ENCODE measurements at regions not wholly inside any gene's neighbourhood (a gene's known extent, or its start where the extent isn't known, plus 50 kb on each side); places are given as distances from the start of the nearest gene placed in this dataset.

DNA sequence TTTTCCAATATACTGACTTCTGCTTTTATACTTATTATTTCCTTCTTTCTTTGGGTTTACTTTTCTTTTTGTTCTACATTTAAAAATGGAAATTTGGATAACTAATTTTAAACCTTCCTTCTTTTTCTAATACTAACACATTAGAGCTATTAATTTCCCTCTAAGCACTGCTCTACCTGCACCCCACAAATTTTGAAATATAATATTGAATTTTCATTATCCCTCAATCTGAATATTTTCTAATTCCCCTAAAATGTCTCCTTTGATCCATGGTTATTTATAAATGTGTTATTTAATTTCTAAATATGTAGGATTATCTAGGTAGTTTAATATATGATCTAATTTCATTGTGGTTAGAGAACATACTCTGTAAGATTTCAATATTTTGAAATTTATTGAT is 63.4 kb upstream of the LGALSL start:
- no peak for TF ChIP-seq TAF1 (IDR thresholded peaks at IDR 0.05; ENCODE audit: borderline replicate concordance, insufficient read depth, low read length)
- no peak for TF ChIP-seq POLR2AphosphoS5 (IDR thresholded peaks at IDR 0.05; ENCODE audit: low read depth, low read length)
- no peak for TF ChIP-seq SIN3A (IDR thresholded peaks at IDR 0.05; ENCODE audit: borderline replicate concordance, insufficient read depth, low read length)
- no peak for TF ChIP-seq FOXP2 (optimal IDR thresholded peaks at IDR 0.05; ENCODE audit: borderline replicate concordance, extremely low read depth, extremely low read length, insufficient read depth)
- TF ChIP-seq REST (IDR thresholded peaks at IDR 0.05; ENCODE audit: insufficient read depth in 1 of 2, low read depth in 2 of 2, low read length in 2 of 2): no peak

DNA sequence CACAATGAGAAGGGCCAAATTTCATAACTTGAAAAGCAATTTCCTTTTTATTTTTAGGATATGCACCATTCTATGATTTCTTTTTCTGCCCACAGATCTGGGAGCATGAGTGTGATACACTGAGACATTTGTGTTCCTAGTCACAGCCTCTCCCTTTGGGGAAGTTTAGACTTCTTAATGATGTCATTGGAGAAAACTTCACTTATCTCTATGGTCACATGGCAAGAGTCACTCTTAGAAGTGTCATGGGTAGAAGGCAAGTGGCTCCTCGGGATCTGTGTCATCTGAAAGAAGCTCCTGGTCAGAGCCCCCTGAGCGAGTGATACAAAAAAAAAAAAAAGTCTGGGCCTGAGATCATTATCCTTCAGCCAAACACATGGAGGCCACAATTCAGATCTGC is 62.5 kb upstream of the LGALSL start:
- TF ChIP-seq POLR2AphosphoS5 (IDR thresholded peaks at IDR 0.05; ENCODE audit: low read depth, low read length) (no peak), TAF1 (IDR thresholded peaks at IDR 0.05; ENCODE audit: borderline replicate concordance, insufficient read depth, low read length) (no peak), FOXP2 (optimal IDR thresholded peaks at IDR 0.05; ENCODE audit: borderline replicate concordance, extremely low read depth, extremely low read length, insufficient read depth) (no peak), REST (IDR thresholded peaks at IDR 0.05; ENCODE audit: insufficient read depth in 1 of 2, low read depth in 2 of 2, low read length in 2 of 2) (no peak), SIN3A (IDR thresholded peaks at IDR 0.05; ENCODE audit: borderline replicate concordance, insufficient read depth, low read length) (no peak)

DNA sequence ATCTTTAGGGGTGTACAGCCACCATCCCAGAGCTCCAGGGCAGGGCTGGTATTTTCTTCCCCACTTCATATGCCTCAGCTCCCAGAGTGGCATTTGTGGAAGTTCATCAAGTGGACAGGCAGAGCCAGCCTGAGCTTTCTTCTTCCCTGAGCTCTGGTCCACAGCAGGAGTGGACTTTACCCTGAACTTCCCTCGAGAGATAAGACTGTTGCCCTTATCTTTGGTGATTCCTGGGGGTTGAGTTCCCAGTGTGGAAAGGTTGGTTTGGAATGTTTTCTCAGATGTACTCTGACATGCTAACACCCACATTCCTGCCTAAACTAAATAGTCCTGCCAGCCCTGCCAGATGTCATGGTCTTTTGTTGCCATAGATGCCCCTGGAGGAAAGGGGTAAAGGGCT is 62.0 kb upstream of the LGALSL start:
- no peak for TF ChIP-seq REST (IDR thresholded peaks at IDR 0.05; ENCODE audit: insufficient read depth in 1 of 2, low read depth in 2 of 2, low read length in 2 of 2)
- no peak for TF ChIP-seq FOXP2 (optimal IDR thresholded peaks at IDR 0.05; ENCODE audit: borderline replicate concordance, extremely low read depth, extremely low read length, insufficient read depth)
- no peak for TF ChIP-seq SIN3A (IDR thresholded peaks at IDR 0.05; ENCODE audit: borderline replicate concordance, insufficient read depth, low read length)
- TF ChIP-seq POLR2AphosphoS5 (IDR thresholded peaks at IDR 0.05; ENCODE audit: low read depth, low read length): no peak
- TF ChIP-seq TAF1 (IDR thresholded peaks at IDR 0.05; ENCODE audit: borderline replicate concordance, insufficient read depth, low read length): no peak

- TF ChIP-seq SIN3A (IDR thresholded peaks at IDR 0.05; ENCODE audit: borderline replicate concordance, insufficient read depth, low read length) (no peak), POLR2AphosphoS5 (IDR thresholded peaks at IDR 0.05; ENCODE audit: low read depth, low read length) (no peak), REST (IDR thresholded peaks at IDR 0.05; ENCODE audit: insufficient read depth in 1 of 2, low read depth in 2 of 2, low read length in 2 of 2) (no peak), TAF1 (IDR thresholded peaks at IDR 0.05; ENCODE audit: borderline replicate concordance, insufficient read depth, low read length) (no peak), FOXP2 (optimal IDR thresholded peaks at IDR 0.05; ENCODE audit: borderline replicate concordance, extremely low read depth, extremely low read length, insufficient read depth) (no peak)
Observed at GRCh38 chr2:64392529-64392928, 61.4 kb upstream of the LGALSL start.

All from PFSK-1 (cell line).